ENCODE measurements at regions not wholly inside any gene's neighbourhood (a gene's known extent, or its start where the extent isn't known, plus 50 kb on each side); places are given as distances from the start of the nearest gene placed in this dataset.

- dilution Hi-C loops (cut with MboI; ENCODE audit: extremely low pct_ligation_motif_present, low sequenced_read_pairs) (no loop called here), intact Hi-C loops (cut with micrococcal nuclease) (no loop called here)
- Histone ChIP-seq H3K4me2 (ENCODE audit: insufficient read depth, low read length) (no peak overlapping the region), H3K27ac (ENCODE audit: insufficient read depth, low read depth, low read length) (no peak overlapping the region), H3K79me2 (ENCODE audit: control insufficient read depth, insufficient read depth, low read length) (no peaks in the 10 kb centered on the region), H3K9me1 (replicated peaks; ENCODE audit: control insufficient read depth, extremely low read depth, insufficient read depth, low read length) (no peaks in the 10 kb centered on the region), H3K9ac (replicated peaks; ENCODE audit: extremely low read depth, insufficient read depth, low read length) (no peak overlapping the region), H3K4me1 (ENCODE audit: control insufficient read depth, extremely low read depth, insufficient read depth, low read length) (no peaks in the 10 kb centered on the region), H3K4me3 (replicated peaks in 1 of 3; ENCODE audit: insufficient read depth in 1 of 3, low read depth in 1 of 3, low read length in 3 of 3) (no peak overlapping the region), H3K36me3 (ENCODE audit: control insufficient read depth in 2 of 2, extremely low read depth in 1 of 2, insufficient read depth in 2 of 2, low read length in 2 of 2) (no peaks in the 10 kb centered on the region), H3K9me3 (replicated peaks; ENCODE audit: control insufficient read depth, insufficient read depth, low read length) (peaks cover 8% of the 10 kb centered on the region), H2AFZ (ENCODE audit: low read depth, low read length) (no peak overlapping the region), H3K27me3 (ENCODE audit: control insufficient read depth in 2 of 2, insufficient read depth in 2 of 2, low read length in 2 of 2) (no peaks in the 10 kb centered on the region), H4K20me1 (replicated peaks; ENCODE audit: control insufficient read depth, extremely low read depth, insufficient read depth, low read length) (no peaks in the 10 kb centered on the region)
- no peak for TF ChIP-seq EZH2 (IDR thresholded peaks at IDR 0.05; ENCODE audit: borderline replicate concordance, low read depth, low read length, severe bottlenecking)
- no TSS peak for BruUV-seq (replicated peaks)
- ChIA-PET CTCF (no interaction called here), POLR2A (no interaction called here)
- DNase-seq (ENCODE audit: low read depth, low spot score): no peak
- no peak for FAIRE-seq
Observed at GRCh38 chr14:97382616-97383226, 585.5 kb downstream of the VRK1 start.

GRCh38 chr14:97385727-97386126 lies 588.5 kb downstream of the VRK1 start:
- Histone ChIP-seq H2AFZ (ENCODE audit: low read depth, low read length) (no peak overlapping the region), H3K4me2 (ENCODE audit: insufficient read depth, low read length) (no peak overlapping the region), H3K9me3 (replicated peaks; ENCODE audit: control insufficient read depth, insufficient read depth, low read length) (peaks cover 2% of the 10 kb centered on the region), H3K27me3 (ENCODE audit: control insufficient read depth in 2 of 2, insufficient read depth in 2 of 2, low read length in 2 of 2) (no peaks in the 10 kb centered on the region), H3K9me1 (replicated peaks; ENCODE audit: control insufficient read depth, extremely low read depth, insufficient read depth, low read length) (no peaks in the 10 kb centered on the region), H3K4me1 (ENCODE audit: control insufficient read depth, extremely low read depth, insufficient read depth, low read length) (no peaks in the 10 kb centered on the region), H3K4me3 (replicated peaks in 1 of 3; ENCODE audit: insufficient read depth in 1 of 3, low read depth in 1 of 3, low read length in 3 of 3) (no peak overlapping the region), H3K27ac (ENCODE audit: insufficient read depth, low read depth, low read length) (no peak overlapping the region), H3K79me2 (ENCODE audit: control insufficient read depth, insufficient read depth, low read length) (no peaks in the 10 kb centered on the region), H3K36me3 (ENCODE audit: control insufficient read depth in 2 of 2, extremely low read depth in 1 of 2, insufficient read depth in 2 of 2, low read length in 2 of 2) (no peaks in the 10 kb centered on the region), H4K20me1 (replicated peaks; ENCODE audit: control insufficient read depth, extremely low read depth, insufficient read depth, low read length) (no peaks in the 10 kb centered on the region), H3K9ac (replicated peaks; ENCODE audit: extremely low read depth, insufficient read depth, low read length) (no peak overlapping the region)
- ChIA-PET POLR2A (no interaction called here), CTCF (no interaction called here)
- intact Hi-C loops (cut with micrococcal nuclease): no loop called here
- FAIRE-seq: no peak
- DNase-seq (ENCODE audit: low read depth, low spot score): no peak
- BruUV-seq (replicated peaks): no TSS peak
- TF ChIP-seq JUN (IDR thresholded peaks at IDR 0.05; ENCODE audit: borderline replicate concordance, insufficient read depth, insufficient read length, low read depth) (no peak), CTCF (IDR thresholded peaks at IDR 0.05; ENCODE audit: extremely low read depth in 1 of 2, insufficient read depth in 1 of 2, low read depth in 1 of 2, low read length in 2 of 2) (no peak), EZH2 (IDR thresholded peaks at IDR 0.05; ENCODE audit: borderline replicate concordance, low read depth, low read length, severe bottlenecking) (no peak), MYC (IDR thresholded peaks at IDR 0.05; ENCODE audit: low read depth, low read length) (no peak), GATA2 (IDR thresholded peaks at IDR 0.05; ENCODE audit: insufficient read depth, insufficient read length, low read depth, low read length) (no peak), FOS (IDR thresholded peaks at IDR 0.05; ENCODE audit: borderline replicate concordance, insufficient read depth, low read length) (no peak), POLR2A (IDR thresholded peaks at IDR 0.05; ENCODE audit: low read depth, low read length) (no peak), POLR2AphosphoS5 (IDR thresholded peaks at IDR 0.05; ENCODE audit: insufficient read depth, low read depth, low read length) (no peak)
- TF ChIP-seq, protein P1, sequence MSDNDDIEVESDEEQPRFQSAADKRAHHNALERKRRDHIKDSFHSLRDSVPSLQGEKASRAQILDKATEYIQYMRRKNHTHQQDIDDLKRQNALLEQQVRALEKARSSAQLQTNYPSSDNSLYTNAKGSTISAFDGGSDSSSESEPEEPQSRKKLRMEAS (IDR thresholded peaks at IDR 0.05; ENCODE audit: insufficient read depth, insufficient read length): no peak
- dilution Hi-C loops (cut with MboI; ENCODE audit: extremely low pct_ligation_motif_present, low sequenced_read_pairs): no loop called here
